Activated T-helper 1 cell treated with anti-CD3 and anti-CD28 coated beads, Interleukin-2, amount 50 U/mL, for 16 hours (primary cell): ENCODE measurements at regions not wholly inside any gene's neighbourhood (a gene's known extent, or its start where the extent isn't known, plus 50 kb on each side); places are given as distances from the start of the nearest gene placed in this dataset.

Source experiments
- DNase-seq, 2 donors: peaks; one replicate each; pipeline ENCODE4 v3.0.0-alpha.2; 2020; ENCODE audit warnings: low read depth in 1 of 2, low spot score in 1 of 2

- no peak for DNase-seq
Measured at GRCh38 chr3:31277582-31277981, 255.1 kb upstream of the STT3B start.

GRCh38 chr3:31278532-31278931 is 254.2 kb upstream of the STT3B start:
- DNase-seq, result no peak

GRCh38 chr3:31284776-31285175 is 247.9 kb upstream of the STT3B start:
- no peak for DNase-seq

GRCh38 chr3:31285833-31286486 is 246.8 kb upstream of the STT3B start:
- DNase-seq, result no peak

- DNase-seq, result no peak
Measured at GRCh38 chr3:31288224-31288623, 244.5 kb upstream of the STT3B start.

GRCh38 chr3:31288641-31289100 is 244.1 kb upstream of the STT3B start:
- DNase-seq, result peak in 1 of 2 donors; percentile 5

- no peak for DNase-seq
Measured at GRCh38 chr3:31289584-31289983, 243.1 kb upstream of the STT3B start.

- no peak for DNase-seq
Measured at GRCh38 chr3:31290046-31290445, 242.7 kb upstream of the STT3B start.

GRCh38 chr3:31291818-31292217 is 240.9 kb upstream of the STT3B start:
- DNase-seq, result no peak

GRCh38 chr3:31294430-31295149 is 238.1 kb upstream of the STT3B start:
- no peak for DNase-seq

GRCh38 chr3:31295150-31295765 is 237.5 kb upstream of the STT3B start:
- no peak for DNase-seq

- DNase-seq, result no peak
Measured at GRCh38 chr3:31297726-31298298, 234.9 kb upstream of the STT3B start.

GRCh38 chr3:31300456-31301443 is 232.0 kb upstream of the STT3B start:
- DNase-seq, result no peak

GRCh38 chr3:31302343-31302742 is 230.4 kb upstream of the STT3B start:
- no peak for DNase-seq

GRCh38 chr3:31305340-31305739 is 227.4 kb upstream of the STT3B start:
- no peak for DNase-seq

GRCh38 chr3:31307131-31307785 is 225.5 kb upstream of the STT3B start:
- DNase-seq, result no peak

- DNase-seq, result no peak
Measured at GRCh38 chr3:31311559-31311958, 221.2 kb upstream of the STT3B start.

GRCh38 chr3:31312400-31312799 is 220.3 kb upstream of the STT3B start:
- no peak for DNase-seq

GRCh38 chr3:31314258-31314657 is 218.5 kb upstream of the STT3B start:
- no peak for DNase-seq

GRCh38 chr3:31319332-31319731 is 213.4 kb upstream of the STT3B start:
- no peak for DNase-seq
